ENCODE measurements at regions not wholly inside any gene's neighbourhood (a gene's known extent, or its start where the extent isn't known, plus 50 kb on each side); places are given as distances from the start of the nearest gene placed in this dataset.

DNA sequence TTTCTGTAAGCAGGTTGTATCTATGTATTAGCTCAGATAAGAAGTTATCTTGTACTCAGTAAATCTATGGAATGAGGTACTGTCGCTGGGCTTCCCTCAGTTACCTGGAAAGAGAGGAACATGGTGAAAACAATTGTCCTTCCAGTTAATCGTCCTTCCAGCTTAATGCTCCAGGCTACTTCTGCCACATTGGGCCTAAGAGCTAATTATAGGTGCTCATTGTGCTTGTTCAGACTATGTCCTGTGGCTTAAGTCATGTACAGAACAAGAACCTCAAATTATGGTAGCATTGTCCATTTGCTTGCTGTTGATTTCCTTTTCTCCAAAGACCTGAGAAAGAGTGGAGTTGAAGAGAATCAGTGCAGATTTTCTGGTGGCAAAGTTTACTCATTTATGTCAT is 86.1 kb upstream of the MBL2 start (continued):
- TF ChIP-seq, protein P1, sequence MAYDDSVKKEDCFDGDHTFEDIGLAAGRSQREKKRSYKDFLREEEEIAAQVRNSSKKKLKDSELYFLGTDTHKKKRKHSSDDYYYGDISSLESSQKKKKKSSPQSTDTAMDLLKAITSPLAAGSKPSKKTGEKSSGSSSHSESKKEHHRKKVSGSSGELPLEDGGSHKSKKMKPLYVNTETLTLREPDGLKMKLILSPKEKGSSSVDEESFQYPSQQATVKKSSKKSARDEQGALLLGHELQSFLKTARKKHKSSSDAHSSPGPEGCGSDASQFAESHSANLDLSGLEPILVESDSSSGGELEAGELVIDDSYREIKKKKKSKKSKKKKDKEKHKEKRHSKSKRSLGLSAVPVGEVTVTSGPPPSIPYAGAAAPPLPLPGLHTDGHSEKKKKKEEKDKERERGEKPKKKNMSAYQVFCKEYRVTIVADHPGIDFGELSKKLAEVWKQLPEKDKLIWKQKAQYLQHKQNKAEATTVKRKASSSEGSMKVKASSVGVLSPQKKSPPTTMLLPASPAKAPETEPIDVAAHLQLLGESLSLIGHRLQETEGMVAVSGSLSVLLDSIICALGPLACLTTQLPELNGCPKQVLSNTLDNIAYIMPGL (CRISPR knock-in tag; IDR thresholded peaks at IDR 0.05; ENCODE audit: borderline replicate concordance): no peak
- no peak for TF ChIP-seq ZC3H11A (IDR thresholded peaks at IDR 0.05)
- TF ChIP-seq FOXS1 (CRISPR knock-in tag; IDR thresholded peaks at IDR 0.05): no peak

DNA sequence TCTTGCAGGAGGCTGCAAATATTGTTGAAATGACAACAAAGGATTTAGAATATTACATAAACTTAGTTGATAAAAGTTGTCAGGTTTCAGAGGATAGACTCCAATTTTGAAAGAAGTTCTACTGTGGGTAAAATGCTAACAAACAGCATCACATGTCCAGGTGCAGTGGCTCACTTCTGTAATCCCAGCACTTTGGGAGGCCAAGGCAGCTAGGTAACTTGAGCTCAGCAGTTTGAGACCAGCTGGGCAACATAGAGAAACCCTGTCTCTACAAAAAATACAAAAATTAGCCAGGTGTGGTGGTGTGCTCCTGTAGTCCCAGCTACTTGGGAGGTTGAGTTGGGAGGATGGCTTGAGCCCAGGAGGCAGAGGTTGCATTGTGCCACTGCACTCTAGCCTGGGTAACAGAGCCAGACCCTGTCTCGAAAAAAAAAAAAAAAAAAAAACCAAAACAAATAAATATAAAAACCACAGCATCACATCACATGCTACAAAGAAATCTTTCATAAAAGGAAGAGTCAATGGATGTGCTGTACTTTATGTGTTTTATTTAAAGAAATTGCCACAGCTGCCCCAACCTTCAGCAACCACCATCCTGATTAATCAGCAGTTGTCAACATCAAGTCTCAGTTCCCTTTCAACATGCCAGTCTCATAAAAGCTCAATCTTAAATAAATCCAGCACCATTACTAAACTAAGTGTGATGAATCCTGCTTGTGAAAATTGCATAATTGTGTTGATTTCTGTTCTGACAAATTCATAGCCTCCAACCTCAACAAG is 83.2 kb upstream of the MBL2 start:
- TF ChIP-seq EHMT2 (IDR thresholded peaks at IDR 0.05; ENCODE audit: low read depth) (no peak), POLR2A (IDR thresholded peaks at IDR 0.05; ENCODE audit: low read length) (no peak), ZFP36 (IDR thresholded peaks at IDR 0.05; ENCODE audit: borderline replicate concordance, partially characterized antibody) (no peak), HEYL (CRISPR knock-in tag; IDR thresholded peaks at IDR 0.05) (no peak)
- TF ChIP-seq, protein P2, sequence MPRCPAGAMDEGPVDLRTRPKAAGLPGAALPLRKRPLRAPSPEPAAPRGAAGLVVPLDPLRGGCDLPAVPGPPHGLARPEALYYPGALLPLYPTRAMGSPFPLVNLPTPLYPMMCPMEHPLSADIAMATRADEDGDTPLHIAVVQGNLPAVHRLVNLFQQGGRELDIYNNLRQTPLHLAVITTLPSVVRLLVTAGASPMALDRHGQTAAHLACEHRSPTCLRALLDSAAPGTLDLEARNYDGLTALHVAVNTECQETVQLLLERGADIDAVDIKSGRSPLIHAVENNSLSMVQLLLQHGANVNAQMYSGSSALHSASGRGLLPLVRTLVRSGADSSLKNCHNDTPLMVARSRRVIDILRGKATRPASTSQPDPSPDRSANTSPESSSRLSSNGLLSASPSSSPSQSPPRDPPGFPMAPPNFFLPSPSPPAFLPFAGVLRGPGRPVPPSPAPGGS (IDR thresholded peaks at IDR 0.05): no peak
- TF ChIP-seq, protein P3, sequence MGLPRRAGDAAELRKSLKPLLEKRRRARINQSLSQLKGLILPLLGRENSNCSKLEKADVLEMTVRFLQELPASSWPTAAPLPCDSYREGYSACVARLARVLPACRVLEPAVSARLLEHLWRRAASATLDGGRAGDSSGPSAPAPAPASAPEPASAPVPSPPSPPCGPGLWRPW (IDR thresholded peaks at IDR 0.05): no peak
- 0% methylated on average over 1 of the region's 1 CpG for WGBS (ENCODE audit: missing lambda C conversion rate)
- H3K4me3 ChIP-seq: no peak overlapping the region
- FAIRE-seq (no peak), DNase-seq (ENCODE audit: low read depth in 1 of 2, low spot score in 1 of 2) (no peak), ATAC-seq (no peak)
- H3K27ac ChIP-seq: no peak overlapping the region
- CTCF ChIA-PET: no interaction called here
- H3K4me1 ChIP-seq: no peaks in the 10 kb centered on the region
- POLR2A ChIA-PET: no interaction called here
- no peak overlapping the region for H3K4me2 ChIP-seq
- no peaks in the 10 kb centered on the region for H3K9me3 ChIP-seq

DNA sequence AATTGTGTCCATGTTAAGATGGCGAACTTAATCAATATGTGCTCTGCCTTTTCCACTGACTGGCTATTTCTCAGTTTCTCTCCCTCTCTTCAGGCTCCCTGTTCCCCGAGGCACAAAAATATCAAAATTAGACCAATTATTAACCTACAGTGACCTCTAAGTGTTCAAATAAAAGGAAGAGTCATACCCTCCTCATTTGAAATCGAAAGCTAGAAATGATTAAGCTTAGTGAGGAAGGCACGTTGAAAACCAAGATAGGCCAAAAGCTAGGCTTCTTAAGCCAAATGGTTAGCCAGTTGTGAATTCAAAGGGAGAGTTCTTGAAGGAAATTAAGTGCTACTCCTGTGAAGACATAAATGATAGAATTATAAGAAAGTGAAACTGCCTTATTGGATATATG is 81.1 kb upstream of the MBL2 start:
- TF ChIP-seq NFE2L2 (conservative IDR thresholded peaks at IDR 0.05; ENCODE audit: low read length) (no peak), HOXA7 (CRISPR knock-in tag; IDR thresholded peaks at IDR 0.05) (no peak), NPAS2 (CRISPR knock-in tag; IDR thresholded peaks at IDR 0.05; ENCODE audit: borderline replicate concordance) (no peak), EHF (CRISPR knock-in tag; IDR thresholded peaks at IDR 0.05) (no peak), NR3C1 (IDR thresholded peaks at IDR 0.05) (no peak), RNF2 (IDR thresholded peaks at IDR 0.05; ENCODE audit: borderline replicate concordance, low read depth) (no peak), EHMT2 (IDR thresholded peaks at IDR 0.05; ENCODE audit: low read depth) (no peak), CHD4 (IDR thresholded peaks at IDR 0.05; ENCODE audit: borderline replicate concordance) (no peak), TFCP2L1 (CRISPR knock-in tag; IDR thresholded peaks at IDR 0.05) (no peak)
- TF ChIP-seq, protein P3 (IDR thresholded peaks at IDR 0.05): no peak
- TF ChIP-seq, protein P4, sequence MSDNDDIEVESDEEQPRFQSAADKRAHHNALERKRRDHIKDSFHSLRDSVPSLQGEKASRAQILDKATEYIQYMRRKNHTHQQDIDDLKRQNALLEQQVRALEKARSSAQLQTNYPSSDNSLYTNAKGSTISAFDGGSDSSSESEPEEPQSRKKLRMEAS (IDR thresholded peaks at IDR 0.05): no peak
- WGBS (ENCODE audit: missing lambda C conversion rate): 6% methylated on average over 4 of the region's 4 CpGs

More for the DNA sequence above, 81.1 kb upstream of the MBL2 start:
- Histone ChIP-seq H3K4me2 (no peak overlapping the region), H3K9me3 (no peaks in the 10 kb centered on the region), H3K27ac (no peak overlapping the region), H3K4me1 (no peaks in the 10 kb centered on the region), H3K4me3 (no peak overlapping the region)
- FAIRE-seq: no peak
- ChIA-PET POLR2A (no interaction called here), CTCF (no interaction called here)
- DNase-seq (ENCODE audit: low read depth in 1 of 2, low spot score in 1 of 2): no peak
- ATAC-seq: no peak

All from A549 (cell line).